Lung microvascular endothelial cell (primary cell): ENCODE measurements at regions not wholly inside any gene's neighbourhood (a gene's known extent, or its start where the extent isn't known, plus 50 kb on each side); places are given as distances from the start of the nearest gene placed in this dataset.
A peak's percentile ranks its signal among the peaks of the same experiment; 100 is the strongest.

Experiments
- DNase-seq, 2 donors: peaks; one replicate each; pipeline versions ENCODE4 v3.0.0 to v3.0.0-alpha.2; 2010; ENCODE audit warnings: low read depth in 2 of 2

DNA sequence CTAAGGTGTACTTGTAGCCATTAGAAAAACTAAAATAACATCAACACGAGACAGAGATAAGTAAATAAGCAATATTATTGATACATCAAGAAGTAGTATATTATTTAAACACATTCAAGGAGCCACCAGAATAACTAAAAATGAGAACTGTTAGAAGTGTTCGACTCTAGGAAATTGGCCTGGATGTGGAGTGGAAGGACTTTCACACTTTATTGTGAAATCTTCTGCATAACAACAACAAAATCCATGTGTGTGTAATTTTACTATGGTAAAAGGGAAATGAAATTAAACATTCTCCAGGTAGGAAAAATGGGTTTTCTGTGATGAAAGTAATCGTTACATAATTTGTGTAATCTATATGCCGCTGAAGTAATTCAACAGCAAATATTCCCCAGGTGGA, 96.3 kb upstream of the RNF152 start:
- DNase-seq = no peak

DNA sequence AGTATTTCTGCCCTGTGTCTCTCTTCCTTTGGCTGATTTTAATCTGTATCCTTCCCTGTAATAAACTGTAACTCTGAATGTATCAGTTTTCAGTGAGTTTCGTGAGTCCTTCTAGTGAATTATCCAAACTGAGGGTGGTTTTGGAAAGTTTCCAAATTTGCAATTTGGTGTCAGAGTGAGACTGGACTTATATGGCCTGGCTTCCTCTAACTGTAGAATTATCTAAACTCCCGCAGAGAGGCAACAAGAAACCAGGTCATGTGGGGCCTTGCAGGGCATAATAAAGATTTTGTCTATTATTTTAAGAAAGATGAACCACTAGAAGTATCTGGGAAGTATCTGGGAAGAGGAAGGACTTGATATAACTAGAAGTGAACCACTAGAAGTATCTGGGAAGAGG, 95.3 kb upstream of the RNF152 start:
- no peak for DNase-seq

DNA sequence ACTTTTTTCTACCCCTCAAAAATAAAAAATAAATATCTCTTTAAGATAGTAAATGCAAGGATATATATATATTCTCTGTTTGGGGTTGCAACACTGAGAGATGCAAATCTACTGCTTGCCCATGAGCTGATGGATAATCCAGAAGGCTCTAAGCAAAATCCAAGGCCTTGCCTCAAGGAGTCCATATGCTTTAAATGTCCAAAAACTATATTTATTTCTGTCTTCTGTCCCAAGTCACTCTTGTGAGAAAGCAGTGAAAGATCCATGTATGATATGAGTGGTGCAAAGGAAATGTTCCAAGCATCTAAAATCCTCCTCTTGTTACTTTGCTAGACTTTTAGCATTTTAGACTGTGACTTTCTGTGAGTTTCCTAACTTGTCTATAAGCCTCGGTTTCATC, 92.9 kb upstream of the RNF152 start:
- DNase-seq = no peak

DNA sequence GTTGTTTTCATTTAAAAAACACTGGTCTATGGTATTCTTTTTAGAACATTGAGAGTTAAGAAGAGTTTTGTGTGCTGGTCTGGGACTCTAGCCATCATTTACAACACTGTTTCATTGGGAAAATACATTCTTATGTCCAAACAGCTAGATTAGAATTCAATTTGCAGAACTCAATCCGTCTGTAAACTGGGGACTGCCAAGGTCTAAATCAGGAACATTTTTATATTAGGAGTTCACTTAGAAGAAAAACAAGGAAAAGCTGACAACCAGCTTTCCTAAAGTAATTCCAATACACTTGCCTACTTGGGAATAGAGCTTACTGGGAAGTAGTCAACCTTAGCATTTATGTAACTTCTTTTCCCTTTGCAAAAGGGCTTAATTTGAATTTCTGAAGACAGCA, 91.5 kb upstream of the RNF152 start:
- no peak for DNase-seq

DNA sequence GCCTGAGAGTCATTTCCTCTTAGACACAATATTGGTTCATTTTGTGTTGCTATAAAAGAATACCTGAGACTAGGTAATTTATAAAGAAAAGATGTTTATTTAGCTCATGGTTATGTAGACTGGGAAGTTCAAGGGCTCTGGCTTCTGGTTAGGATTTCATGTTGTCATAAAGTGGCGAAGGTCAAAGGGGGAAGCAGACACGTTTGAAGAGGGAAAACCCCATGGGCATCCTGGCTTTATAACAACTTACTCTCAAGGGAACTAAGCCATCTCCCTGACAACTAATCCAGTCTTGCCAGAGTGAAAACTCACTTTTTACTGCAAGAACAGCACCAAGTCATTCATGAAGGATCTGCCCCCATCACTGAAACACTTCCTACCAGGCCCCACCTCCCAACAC, 89.7 kb upstream of the RNF152 start:
- DNase-seq = no peak

DNA sequence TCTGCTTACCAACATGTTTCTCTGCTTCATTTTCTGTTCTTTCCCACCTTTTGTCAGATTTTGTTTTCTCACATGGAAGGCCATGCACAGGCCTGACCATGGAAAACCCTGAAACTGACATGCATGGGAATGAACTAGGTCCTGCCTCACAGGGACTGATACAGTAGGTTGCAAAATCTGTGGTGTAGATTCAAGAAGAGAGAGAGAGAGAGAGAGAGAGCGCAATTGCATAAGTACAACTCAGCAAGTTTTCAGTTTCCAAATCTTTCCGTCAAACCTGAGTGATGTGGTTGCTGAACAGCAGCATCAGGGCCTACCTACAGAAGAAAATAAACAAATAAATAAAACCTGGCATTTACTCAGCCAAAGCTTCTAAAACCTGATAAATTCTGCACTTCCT, 87.5 kb upstream of the RNF152 start:
- DNase-seq = no peak

DNA sequence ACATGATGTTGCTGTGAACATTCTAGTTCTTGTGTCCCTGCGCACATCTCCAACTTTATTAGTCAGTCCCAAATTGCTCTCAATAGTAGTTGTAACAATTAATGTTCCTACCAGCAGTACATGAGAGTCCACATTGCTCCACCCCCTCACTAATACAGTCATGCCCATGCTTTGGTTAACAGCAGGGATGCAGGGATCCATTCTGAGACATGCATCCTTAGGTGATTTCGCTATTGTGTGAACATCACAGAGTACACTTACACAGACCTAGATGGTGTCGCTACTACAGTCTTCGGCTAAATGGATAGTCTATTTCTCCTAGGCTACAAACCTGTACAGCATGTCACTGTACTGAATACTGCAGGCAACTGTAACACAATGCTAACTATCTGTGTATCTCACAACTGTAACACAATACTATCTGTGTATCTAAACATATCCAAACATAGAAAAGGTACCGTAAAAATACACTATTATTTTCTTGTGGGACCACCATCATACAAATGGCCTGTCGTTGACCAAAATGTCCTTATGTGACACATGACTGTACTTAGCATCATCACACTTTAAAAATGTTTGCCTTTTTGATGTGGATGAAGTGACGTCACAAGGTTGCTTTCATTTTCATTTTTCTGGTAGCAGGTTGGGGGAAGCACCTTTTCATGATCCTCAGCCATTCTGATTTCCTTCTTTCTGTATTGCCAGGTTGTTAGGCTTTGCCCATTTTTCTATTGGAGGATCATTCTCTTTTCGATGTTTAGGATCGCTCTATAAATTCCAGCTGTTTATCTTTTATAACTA, 82.9 kb upstream of the RNF152 start:
- DNase-seq = no peak

DNA sequence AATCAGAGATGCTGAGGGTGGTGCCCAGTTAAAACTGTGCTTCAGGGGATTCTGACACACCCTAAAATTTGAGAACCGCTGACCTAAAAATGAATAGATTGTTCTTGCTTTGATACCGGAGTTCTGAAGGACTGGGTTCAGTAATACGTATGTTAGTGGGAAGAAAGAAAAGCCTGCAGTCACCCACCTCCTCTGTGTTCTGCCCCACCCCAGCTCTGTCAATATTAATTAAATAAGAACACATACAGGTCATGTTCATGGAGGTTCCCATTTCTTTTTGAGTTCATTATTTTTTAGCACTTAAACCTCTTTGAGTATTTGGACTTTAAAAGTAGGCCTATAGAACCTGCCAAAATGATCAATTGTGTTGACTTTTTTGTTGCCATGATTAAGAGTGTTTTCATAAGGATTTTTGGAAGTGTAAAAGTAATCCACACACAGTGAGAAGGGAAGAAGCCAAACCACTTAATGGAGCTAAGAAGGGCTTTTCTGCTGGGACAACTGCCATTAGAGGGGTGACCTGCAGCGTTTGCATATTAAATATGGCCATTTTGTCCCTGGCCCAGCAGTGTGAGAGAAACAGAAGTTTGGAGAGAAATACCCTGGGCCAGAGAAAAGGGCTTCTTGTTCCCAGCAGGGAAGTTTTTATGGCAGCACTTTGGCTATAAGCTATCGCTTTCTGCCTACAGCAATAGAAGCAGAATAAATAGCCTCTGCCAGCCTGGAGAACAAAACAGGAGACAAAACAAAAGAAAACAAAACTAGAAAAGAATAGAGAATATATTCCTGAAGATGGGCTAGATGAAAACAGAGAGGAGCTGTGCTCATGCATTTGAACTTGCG, 80.7 kb upstream of the RNF152 start:
- no peak for DNase-seq

DNA sequence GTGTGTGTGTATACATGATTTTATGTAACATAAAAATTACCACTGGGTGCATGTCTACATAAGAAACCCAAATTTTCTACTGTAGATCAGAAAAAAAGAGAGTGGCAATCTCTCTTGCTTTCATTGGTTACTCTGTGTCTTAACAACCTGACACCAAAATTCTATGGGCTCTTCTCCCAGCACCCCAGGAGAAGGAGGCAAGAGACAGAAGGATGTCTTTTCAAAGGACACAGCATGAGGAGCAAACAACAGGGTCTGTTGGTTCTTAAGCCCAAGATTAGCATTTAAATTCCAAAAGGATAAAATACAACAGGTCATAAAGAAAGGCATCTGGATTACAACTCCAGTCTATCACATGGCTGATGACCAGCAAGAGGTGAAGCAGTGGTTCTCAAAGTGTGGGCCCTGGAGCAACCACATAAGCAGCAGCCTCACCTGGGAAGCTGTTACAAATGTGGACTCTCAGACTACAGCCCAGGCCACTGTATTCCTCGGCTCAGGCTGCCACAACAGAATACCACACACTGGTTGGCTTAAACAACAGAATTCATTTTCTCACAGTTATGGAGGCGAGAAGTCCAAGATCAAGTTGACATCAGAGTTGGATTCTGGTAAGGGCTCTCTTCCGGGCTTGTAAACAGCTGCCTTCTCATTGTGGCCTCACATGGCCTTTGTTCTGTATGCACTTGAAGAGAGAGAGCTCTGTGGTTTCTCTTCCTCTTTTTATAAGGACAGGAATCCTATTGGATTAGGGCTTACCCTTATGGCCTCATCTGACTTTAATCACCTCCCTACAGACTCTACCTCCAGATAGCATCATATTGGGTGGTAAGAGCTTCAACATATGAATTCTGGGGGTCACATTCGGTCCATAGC, 79.8 kb upstream of the RNF152 start:
- no peak for DNase-seq

DNA sequence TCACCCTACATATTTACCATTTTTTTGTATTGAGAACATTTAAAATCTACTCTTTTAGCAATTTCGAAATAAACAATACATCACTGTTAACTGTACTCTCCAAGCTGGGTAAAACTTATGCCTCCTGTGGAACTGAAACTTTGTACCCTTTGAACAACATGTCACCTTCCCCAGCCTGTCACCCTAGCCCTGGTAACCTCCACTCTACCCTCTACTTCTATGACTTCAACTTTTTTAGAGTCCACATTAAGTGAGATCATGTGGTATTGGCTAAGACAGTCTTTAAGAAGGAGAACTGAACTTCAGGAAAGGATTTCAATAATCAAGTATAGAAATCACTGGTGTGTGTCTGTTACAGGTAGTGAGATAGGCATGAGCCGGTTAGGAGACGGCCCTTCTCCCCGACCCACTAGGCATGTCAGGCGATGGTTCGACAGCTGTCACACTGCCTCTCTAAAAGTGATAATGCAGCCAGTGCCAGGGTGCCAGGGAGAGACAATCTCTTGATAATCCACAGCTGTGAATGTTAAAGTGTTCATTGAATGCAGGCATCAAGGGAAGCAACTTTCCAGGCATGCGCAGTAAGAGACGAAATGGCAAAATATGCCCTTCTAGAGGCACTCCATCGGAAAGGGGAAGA, 74.6 kb upstream of the RNF152 start:
- no peak for DNase-seq

DNA sequence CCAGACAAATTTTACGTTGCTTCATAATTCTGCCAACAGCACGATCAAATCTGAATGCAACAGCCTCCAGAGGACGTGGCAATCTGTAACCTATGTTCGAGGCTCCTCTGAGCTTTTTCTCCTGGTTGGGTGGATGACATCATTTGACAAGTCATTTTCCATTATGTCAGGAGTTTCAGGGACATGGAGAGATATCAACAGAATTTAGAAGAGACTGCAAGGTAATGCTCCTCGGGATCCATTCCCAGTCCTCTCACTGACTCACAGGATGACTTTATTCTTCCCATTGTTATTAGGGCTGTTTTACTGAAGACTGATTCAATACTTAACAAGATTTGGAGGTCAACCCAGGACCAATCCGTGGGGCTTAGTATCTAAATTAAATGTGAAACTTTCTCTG, 72.5 kb upstream of the RNF152 start:
- peak in 1 of 2 donors; percentile 33 for DNase-seq

DNA sequence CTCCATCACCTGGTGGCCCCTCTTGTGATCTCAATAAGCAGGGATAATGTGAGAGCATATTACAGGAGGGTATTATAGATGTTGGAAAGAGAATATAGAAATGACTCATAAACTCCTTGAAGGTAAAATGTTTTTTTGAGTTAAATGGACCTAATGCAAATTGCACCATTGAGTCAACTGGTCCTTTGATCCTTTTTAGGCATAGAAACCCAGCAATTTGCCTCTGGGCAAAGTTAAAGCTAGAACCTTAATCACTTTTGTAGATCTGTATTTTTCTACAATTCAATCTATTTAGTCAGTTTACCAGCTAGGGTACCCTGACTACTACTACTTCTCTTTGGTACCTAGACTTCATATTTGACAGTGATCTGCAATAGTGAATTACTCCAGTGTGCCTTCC, 71.8 kb upstream of the RNF152 start:
- DNase-seq = no peak

DNA sequence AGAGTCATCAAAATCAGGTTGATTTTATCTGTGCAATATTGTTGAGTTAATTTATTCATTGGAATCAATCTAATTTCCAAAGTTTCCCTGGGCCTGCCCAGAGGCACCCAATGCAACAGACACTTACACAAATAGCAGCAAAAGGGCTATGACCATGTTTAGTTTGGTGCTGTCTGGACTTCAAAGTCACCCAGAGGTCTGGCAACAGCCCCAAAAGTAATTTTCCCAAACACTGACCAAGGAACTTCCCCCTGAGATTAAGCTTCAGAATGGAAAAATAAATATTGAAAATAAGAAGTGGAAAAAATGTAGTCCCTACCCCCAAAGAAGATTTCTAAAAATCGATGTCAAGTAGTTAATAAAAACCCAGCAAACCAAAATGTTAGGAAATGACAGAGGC, 70.9 kb upstream of the RNF152 start:
- DNase-seq = no peak

DNA sequence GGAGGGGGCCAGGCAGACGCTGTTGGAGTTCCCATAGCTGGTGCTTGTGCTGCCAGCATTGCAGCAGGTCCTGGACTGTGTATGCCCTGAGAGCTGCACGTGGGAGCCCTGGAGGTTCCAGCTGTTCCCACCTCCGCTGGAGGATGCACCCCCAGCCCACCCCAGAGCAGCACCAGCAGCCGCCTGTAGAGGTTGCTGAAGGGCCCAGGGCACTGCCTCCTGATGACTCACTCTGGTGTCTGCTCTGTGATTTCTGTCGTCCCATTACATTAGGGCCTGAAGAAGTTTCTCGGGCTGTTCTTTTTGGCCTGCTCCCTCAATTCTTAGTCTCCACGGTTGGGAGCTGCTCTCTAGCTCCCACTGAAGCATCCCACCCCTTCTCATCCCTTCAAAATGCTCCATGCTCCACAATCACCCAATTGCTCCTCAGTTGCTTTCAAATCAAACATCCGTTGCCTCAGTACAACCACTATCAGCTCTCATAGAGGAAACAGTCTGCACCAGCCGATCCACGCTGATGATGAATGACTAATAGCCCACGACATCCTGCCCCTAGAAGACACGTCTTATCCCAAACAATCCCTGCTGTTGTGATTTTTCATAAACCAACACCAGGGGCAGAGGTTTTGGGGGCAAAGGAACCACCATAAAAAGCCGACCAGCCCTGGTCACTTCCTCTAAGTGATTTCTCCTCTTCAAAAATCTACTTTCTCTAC, 65.2 kb upstream of the RNF152 start:
- DNase-seq = peak in 1 of 2 donors; percentile 70

DNA sequence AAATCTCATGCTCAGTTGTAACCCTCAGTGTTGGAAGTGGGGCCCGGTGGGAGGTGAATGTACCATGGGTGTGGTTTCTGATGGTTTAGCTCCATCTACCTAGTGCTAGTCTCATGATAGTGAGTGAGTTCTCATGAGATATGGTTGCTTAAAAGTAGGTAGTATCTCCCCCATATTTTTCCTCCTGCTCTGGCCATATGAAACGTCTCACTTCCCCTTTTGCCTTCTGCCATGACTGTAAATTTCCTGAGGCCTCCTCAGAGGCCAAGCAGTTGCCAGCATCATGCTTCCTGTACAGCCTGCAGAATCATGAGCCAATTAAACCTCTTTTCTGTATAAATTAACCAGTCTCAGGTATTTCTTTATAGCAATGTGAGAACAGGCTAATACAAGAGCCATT, 62.8 kb upstream of the RNF152 start:
- peak in 1 of 2 donors; percentile 69 for DNase-seq

DNA sequence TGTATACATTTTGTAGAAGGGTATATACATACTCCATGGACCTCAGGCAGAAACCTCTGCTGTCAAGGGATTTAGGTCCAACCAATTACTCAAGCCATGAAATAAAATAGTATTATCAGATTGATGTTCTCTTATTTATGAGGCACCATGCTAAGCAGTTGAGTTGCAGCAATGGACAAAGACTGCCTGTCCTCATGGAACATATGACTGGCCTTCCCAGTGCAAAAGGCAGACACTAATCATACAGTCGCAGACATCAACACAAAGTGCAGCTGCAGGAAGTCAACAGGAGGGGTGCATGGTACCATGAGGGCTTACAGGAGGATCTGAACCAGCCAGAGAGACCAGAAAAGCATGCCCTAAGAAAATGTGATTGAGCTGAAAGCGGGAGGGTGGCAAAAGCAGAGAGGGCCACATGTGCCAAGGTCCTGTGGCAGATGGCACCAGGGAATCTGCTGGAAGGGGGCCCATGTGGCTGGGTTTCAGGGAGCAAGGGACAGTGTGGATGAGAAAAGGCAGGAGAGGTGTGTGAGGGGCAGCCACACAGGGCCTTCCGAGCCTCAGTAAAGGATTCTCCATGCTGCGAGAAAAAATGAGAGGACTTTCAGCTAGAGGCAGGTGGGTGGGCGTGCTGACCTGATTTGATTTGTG, 61.4 kb upstream of the RNF152 start:
- DNase-seq = peak; percentile 27 to 40

DNA sequence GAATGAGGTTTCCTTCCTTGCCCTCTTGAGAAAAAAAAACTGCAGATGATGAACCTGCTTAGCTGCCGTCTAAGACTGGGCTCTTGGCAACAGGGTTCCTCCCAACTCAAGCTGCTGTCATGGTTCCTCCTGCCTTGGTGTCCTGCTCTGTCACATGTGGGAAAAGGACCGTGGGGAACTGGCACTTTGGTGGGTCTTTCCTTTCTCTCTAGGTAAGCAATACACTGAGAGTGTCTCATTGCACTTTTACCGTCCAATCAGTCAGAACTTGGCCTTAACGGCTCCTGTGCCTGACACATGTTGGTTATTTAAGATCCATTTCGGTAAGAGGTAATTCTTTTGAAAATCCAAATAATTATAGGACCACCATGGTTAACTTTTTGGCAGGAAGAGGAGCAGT, 60.8 kb upstream of the RNF152 start:
- DNase-seq = no peak

DNA sequence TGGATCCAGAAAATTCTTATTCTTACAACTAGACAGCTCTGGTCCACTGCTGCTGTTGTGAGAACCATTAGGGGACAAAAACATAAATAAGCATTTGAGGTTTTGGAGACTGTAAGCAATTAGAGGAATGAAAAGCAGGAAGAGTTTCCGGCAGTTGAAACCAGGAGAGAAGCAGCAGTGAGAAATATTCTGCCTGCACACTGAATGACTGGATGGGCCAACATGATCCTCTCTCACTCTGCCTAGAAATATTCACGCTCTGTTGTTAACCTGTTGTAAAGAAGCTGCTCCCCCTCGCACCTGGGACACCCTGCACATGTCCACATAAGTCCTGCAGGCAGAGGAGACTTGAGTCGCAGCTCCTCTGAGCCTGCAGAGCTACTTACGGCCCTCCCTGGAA, 60.4 kb upstream of the RNF152 start:
- no peak for DNase-seq

DNA sequence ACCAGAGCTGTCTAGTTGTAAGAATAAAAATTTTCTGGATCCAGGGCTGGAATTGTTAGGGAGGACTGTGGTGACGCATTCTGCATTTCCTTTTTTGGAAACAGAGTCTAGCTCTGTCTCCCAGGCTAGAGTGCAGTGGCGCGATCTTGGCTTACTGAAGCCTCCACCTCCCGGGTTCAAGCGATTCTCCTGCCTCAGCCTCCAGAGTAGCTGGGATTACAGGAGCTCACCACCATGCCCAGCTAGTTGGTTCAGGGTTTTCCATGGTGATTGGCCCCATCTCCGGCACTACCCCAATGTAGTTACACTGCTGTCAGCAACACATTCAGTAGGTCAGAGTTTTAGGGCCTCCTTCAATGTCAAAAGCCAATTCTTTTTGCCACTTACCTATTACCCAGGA, 58.6 kb upstream of the RNF152 start:
- no peak for DNase-seq

DNA sequence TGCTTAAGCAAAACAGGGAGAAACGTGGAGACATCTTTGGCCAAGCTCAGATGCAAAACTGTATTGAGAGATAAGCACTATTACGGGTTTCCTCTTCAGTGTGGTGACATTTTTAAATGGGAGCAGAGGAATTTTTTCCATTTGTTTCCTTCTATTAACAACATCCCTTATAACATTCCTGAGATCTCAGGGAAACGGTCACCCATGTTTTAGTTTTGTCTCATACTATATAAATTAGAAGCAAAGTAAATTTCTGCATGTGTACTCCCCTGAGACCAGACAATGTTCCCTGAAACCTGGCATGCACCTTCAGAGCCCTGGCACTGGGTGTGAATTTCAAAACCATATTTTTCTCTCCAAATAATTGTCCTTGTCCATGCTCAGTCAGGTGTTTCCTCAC, 57.6 kb upstream of the RNF152 start:
- DNase-seq = peak in 1 of 2 donors; percentile 66
